Tibial nerve (tissue), 4 donors: ENCODE measurements at regions not wholly inside any gene's neighbourhood (a gene's known extent, or its start where the extent isn't known, plus 50 kb on each side); places are given as distances from the start of the nearest gene placed in this dataset.

Experiments
- EP300 ChIP-seq, 2 donors: sonication (generic); formaldehyde crosslinking; IDR thresholded peaks; one replicate each; pipeline ENCODE4 v1.6.1; 2017; ENCODE audit warnings: antibody characterized with exemption in 2 of 2, mild to moderate bottlenecking in 1 of 2
- POLR2A ChIP-seq, 2 donors: fragments of 450-650 bp; IDR thresholded peaks; one replicate each; pipeline ENCODE4 v1.6.1; 2017; ENCODE audit warnings: antibody characterized with exemption in 2 of 2, mild to moderate bottlenecking in 2 of 2, moderate library complexity in 2 of 2
- TF ChIP-seq, protein P1 (sequence below), 5 experiments: fragments of 200-600 bp in 3 of 5; fragments of 450-650 bp in 2 of 5; sonication (generic) in 3 of 5; IDR thresholded peaks; one replicate each; pipeline ENCODE4 v1.5.1; 2016 to 2019; ENCODE audit warnings: antibody characterized with exemption in 5 of 5, mild to moderate bottlenecking in 3 of 5, moderate library complexity in 2 of 5

DNA sequence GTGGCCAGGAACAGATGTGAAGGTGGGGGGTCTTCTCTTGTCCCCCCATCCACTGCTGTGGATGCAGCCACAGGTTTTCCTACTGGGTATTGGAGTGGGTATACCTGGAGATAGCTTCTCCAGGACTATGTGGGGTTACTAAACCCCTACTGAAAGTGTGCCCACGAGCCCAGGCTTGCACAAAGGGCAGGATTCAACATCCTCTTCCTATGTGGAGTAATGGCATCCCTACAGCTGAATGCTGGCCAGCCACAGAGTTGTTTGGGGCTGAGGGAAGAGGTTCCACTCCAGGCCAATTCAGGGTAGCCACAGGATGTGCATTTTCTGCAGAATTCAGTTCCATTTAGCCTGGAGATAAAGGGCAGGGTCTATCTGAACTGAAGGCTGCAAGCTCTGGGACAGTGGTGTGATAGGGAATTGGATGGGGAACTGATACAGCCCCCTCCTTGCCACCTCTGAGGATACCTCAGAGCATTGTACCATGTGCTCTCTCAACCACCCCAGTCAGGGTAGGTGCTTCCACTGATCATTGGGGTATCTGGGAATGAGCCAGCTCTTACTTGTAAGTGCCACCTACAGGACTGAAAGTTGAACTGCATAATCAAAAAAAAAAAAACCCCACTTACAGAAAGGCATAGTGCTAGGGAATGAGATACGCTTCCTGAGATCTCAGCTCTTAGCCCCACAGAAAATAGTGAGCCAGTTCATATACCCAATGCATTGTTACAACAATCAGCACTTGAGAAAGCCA, 187.1 kb downstream of the KITLG start:
- TF ChIP-seq EP300 (IDR thresholded peaks at IDR 0.05), result no peak
- TF ChIP-seq, protein P1, sequence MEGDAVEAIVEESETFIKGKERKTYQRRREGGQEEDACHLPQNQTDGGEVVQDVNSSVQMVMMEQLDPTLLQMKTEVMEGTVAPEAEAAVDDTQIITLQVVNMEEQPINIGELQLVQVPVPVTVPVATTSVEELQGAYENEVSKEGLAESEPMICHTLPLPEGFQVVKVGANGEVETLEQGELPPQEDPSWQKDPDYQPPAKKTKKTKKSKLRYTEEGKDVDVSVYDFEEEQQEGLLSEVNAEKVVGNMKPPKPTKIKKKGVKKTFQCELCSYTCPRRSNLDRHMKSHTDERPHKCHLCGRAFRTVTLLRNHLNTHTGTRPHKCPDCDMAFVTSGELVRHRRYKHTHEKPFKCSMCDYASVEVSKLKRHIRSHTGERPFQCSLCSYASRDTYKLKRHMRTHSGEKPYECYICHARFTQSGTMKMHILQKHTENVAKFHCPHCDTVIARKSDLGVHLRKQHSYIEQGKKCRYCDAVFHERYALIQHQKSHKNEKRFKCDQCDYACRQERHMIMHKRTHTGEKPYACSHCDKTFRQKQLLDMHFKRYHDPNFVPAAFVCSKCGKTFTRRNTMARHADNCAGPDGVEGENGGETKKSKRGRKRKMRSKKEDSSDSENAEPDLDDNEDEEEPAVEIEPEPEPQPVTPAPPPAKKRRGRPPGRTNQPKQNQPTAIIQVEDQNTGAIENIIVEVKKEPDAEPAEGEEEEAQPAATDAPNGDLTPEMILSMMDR (IDR thresholded peaks at IDR 0.05), result no peak
- TF ChIP-seq POLR2A (IDR thresholded peaks at IDR 0.05), result no peak
